Hepatic stellate cell (primary cell): ENCODE measurements at regions not wholly inside any gene's neighbourhood (a gene's known extent, or its start where the extent isn't known, plus 50 kb on each side); places are given as distances from the start of the nearest gene placed in this dataset.

Experiments used
- DNase-seq: peaks from one replicate; pipeline ENCODE4 v3.0.0; 2011; ENCODE audit warnings: low spot score

GRCh38 chr6:9405825-9406224 is 970.5 kb upstream of the SLC35B3 start:
- no peak for DNase-seq

- DNase-seq: no peak
These were observed 970.0 kb upstream of the SLC35B3 start for GRCh38 chr6:9405369-9405768.

GRCh38 chr6:9404351-9405146 is 969.2 kb upstream of the SLC35B3 start:
- DNase-seq: no peak

- DNase-seq: no peak
These were observed 968.4 kb upstream of the SLC35B3 start for GRCh38 chr6:9403736-9404135.

- no peak for DNase-seq
These were observed 966.6 kb upstream of the SLC35B3 start for GRCh38 chr6:9401960-9402359.

- DNase-seq: no peak
These were observed 964.6 kb upstream of the SLC35B3 start for GRCh38 chr6:9399916-9400315.

- no peak for DNase-seq
These were observed 963.5 kb upstream of the SLC35B3 start for GRCh38 chr6:9398767-9399373.

GRCh38 chr6:9398071-9398766 is 962.9 kb upstream of the SLC35B3 start:
- no peak for DNase-seq

GRCh38 chr6:9388596-9388995 is 953.3 kb upstream of the SLC35B3 start:
- DNase-seq: no peak

GRCh38 chr6:9380568-9380967 is 945.2 kb upstream of the SLC35B3 start:
- DNase-seq: no peak

GRCh38 chr6:9373308-9373707 is 938.0 kb upstream of the SLC35B3 start:
- DNase-seq: no peak

- no peak for DNase-seq
These were observed 935.1 kb upstream of the SLC35B3 start for GRCh38 chr6:9370480-9370879.

- no peak for DNase-seq
These were observed 930.0 kb upstream of the SLC35B3 start for GRCh38 chr6:9365378-9365777.

GRCh38 chr6:9361749-9362148 is 926.4 kb upstream of the SLC35B3 start:
- no peak for DNase-seq

- no peak for DNase-seq
These were observed 925.5 kb upstream of the SLC35B3 start for GRCh38 chr6:9360881-9361280.

- no peak for DNase-seq
These were observed 912.3 kb upstream of the SLC35B3 start for GRCh38 chr6:9347608-9348007.

- DNase-seq: no peak
These were observed 911.6 kb upstream of the SLC35B3 start for GRCh38 chr6:9346923-9347322.

GRCh38 chr6:9335431-9335830 is 900.1 kb upstream of the SLC35B3 start:
- DNase-seq: no peak

GRCh38 chr6:9334979-9335378 is 899.6 kb upstream of the SLC35B3 start:
- no peak for DNase-seq

GRCh38 chr6:9332241-9332780 is 897.0 kb upstream of the SLC35B3 start:
- DNase-seq: no peak

- DNase-seq: no peak
These were observed 881.5 kb upstream of the SLC35B3 start for GRCh38 chr6:9316831-9317230.

- no peak for DNase-seq
These were observed 880.8 kb upstream of the SLC35B3 start for GRCh38 chr6:9315966-9316650.
